Breast epithelium (tissue), 4 donors: ENCODE measurements at regions not wholly inside any gene's neighbourhood (a gene's known extent, or its start where the extent isn't known, plus 50 kb on each side); places are given as distances from the start of the nearest gene placed in this dataset.

Experiments used
- DNase-seq, 2 donors: peaks; one replicate each; pipeline ENCODE4 v3.0.0-alpha.2; 2019; ENCODE audit warnings: low spot score in 2 of 2
- H3K27ac ChIP-seq, 2 donors: fragments of 200-600 bp; sonication (generic) in 1 of 2; one replicate each; pipeline ENCODE4 v1.5.1; 2016 to 2019; ENCODE audit warnings: mild to moderate bottlenecking in 1 of 2
- H3K27me3 ChIP-seq, 2 donors: fragments of 200-600 bp; sonication (generic) in 1 of 2; one replicate each; pipeline versions ENCODE4 v1.5.1 to v1.6.0; 2017 to 2019; ENCODE audit warnings: control low read depth in 1 of 2, mild to moderate bottlenecking in 1 of 2
- H3K36me3 ChIP-seq: fragments of 200-600 bp; one replicate; pipeline ENCODE4 v1.5.1; 2019
- H3K4me1 ChIP-seq, 2 donors: fragments of 200-600 bp; sonication (generic); one replicate each; pipeline ENCODE4 v1.5.1; 2016 to 2019; ENCODE audit warnings: control low read depth in 1 of 2
- H3K4me3 ChIP-seq, 3 donors: fragments of 200-600 bp; sonication (generic); 1 replicate in 2 of 3; 2 replicates in 1 of 3; pipeline ENCODE4 v1.5.1; 2016 to 2019; ENCODE audit warnings: mild to moderate bottlenecking in 3 of 3, moderate library complexity in 2 of 3
- H3K9me3 ChIP-seq, 2 donors: fragments of 200-600 bp; sonication (generic) in 1 of 2; one replicate each; pipeline ENCODE4 v1.5.1; 2016 to 2019; ENCODE audit warnings: control low read depth in 1 of 2
- CTCF ChIP-seq, 3 donors: fragments of 450-650 bp; IDR thresholded peaks; one replicate each; pipeline ENCODE4 v1.5.1; 2016 to 2017; ENCODE audit warnings: antibody characterized with exemption in 3 of 3, mild to moderate bottlenecking in 3 of 3, moderate library complexity in 3 of 3
- POLR2A ChIP-seq: fragments of 450-650 bp; IDR thresholded peaks from one replicate; pipeline ENCODE4 v1.6.1; 2016; ENCODE audit warnings: antibody characterized with exemption, mild to moderate bottlenecking, moderate library complexity
- POLR2AphosphoS5 ChIP-seq, 3 donors: sonication (generic); formaldehyde crosslinking; IDR thresholded peaks; one replicate each; pipeline ENCODE4 v1.6.1; 2017; ENCODE audit warnings: antibody characterized with exemption in 3 of 3
- intact Hi-C: fragments of 100-400 bp; cut with DNase I; formaldehyde crosslinking; loops from one replicate; pipeline ENCODE4 v1.15.1; 2023; ENCODE audit warnings: low total_unique reads

- intact Hi-C loops, result no loop called here
These were observed 186.5 kb downstream of the LURAP1L start for GRCh38 chr9:12961276-12961809.

DNA sequence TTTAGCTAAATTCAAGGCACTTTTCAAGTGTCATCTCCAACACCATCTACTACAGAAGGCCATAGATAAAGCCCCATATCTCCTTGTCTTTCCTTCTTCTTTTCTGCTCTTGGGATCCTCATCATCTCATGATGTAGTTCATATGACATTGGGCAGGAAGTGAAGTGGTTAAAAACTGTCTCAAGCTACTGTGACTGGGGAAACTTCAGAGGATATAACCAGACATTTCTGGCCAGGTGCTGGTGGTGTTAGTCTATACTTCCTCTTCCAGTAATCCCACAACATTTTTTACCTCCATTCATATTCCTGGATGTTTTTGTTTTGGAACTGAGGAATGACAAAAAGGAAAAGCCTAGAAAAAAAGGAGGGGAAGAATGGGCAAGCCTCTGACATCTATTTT, 188.7 kb downstream of the LURAP1L start:
- DNase-seq, result no peak
- Histone ChIP-seq H3K9me3 (peaks cover 0 to under 1% of the 10 kb centered on the region in 2 donors), H3K4me1 (no peaks in the 10 kb centered on the region), H3K4me3 (no peak overlapping the region), H3K36me3 (no peaks in the 10 kb centered on the region), H3K27ac (no peak overlapping the region), H3K27me3 (no peaks in the 10 kb centered on the region)
- TF ChIP-seq POLR2AphosphoS5 (IDR thresholded peaks at IDR 0.05), result no peak
- TF ChIP-seq POLR2A, result no peak
- no peak for TF ChIP-seq CTCF (IDR thresholded peaks at IDR 0.05)
- intact Hi-C loops, result no loop called here

More at GRCh38 chr9:12961276-12961809, 186.5 kb downstream of the LURAP1L start:
- Histone ChIP-seq H3K27me3 (no peaks in the 10 kb centered on the region), H3K9me3 (peaks cover 0 to 7% of the 10 kb centered on the region in 2 donors), H3K4me1 (no peaks in the 10 kb centered on the region), H3K27ac (no peak overlapping the region), H3K36me3 (no peaks in the 10 kb centered on the region), H3K4me3 (no peak overlapping the region)
- TF ChIP-seq POLR2AphosphoS5 (IDR thresholded peaks at IDR 0.05) (no peak), POLR2A (no peak), CTCF (IDR thresholded peaks at IDR 0.05) (no peak)
- DNase-seq, result no peak

DNA sequence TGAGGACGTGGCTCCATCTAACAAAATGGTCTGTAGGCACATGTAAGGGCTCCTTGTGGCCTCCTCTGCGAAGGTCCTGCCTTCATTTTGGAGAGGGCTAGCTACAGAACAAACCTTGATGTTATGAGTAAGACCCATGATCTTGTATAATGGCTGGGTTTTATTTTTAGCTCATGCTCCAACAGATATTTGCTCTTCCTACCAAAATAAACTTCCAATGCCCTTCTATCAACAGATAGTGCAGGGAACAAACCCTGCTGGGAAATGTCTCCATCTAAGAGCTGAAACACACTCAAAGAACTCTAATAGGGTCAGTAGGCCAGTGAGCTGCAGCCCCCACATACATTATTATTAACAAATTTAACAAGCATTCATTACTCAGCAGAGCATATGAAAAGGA, 189.5 kb downstream of the LURAP1L start:
- H3K36me3 ChIP-seq, result no peaks in the 10 kb centered on the region
- no peak overlapping the region for H3K4me3 ChIP-seq
- TF ChIP-seq CTCF (IDR thresholded peaks at IDR 0.05) (no peak), POLR2A (no peak), POLR2AphosphoS5 (IDR thresholded peaks at IDR 0.05) (no peak)
- no peak for DNase-seq
- H3K27me3 ChIP-seq, result no peaks in the 10 kb centered on the region
- intact Hi-C loops, result no loop called here
- no peaks in the 10 kb centered on the region for H3K4me1 ChIP-seq
- H3K27ac ChIP-seq, result no peak overlapping the region
- H3K9me3 ChIP-seq, result no peaks in the 10 kb centered on the region

DNA sequence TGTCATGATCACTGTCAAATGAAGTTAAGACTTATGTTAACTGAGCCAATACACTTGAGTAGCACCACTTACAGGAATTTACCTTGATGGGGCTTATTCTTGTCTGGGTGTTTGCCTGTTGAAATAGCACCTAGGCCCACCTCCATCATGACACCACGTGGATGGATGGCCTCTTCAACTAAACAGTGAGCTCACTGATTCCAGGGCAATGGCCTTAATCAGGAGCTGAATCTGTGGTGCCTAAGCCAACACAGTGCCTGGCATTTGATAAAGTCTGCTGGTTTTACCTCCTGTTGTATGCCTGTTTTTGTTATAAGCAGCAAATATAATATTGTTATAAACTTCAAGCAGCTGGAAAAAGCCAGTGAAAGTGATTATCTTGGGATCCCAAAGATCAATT, 190.5 kb downstream of the LURAP1L start:
- no peak overlapping the region for H3K4me3 ChIP-seq
- H3K27me3 ChIP-seq, result no peaks in the 10 kb centered on the region
- no peak overlapping the region for H3K27ac ChIP-seq
- H3K9me3 ChIP-seq, result no peaks in the 10 kb centered on the region
- no peaks in the 10 kb centered on the region for H3K36me3 ChIP-seq
- intact Hi-C loops, result no loop called here
- no peak for TF ChIP-seq CTCF (IDR thresholded peaks at IDR 0.05)
- TF ChIP-seq POLR2A, result no peak
- TF ChIP-seq POLR2AphosphoS5 (IDR thresholded peaks at IDR 0.05), result no peak
- DNase-seq, result no peak
- no peaks in the 10 kb centered on the region for H3K4me1 ChIP-seq

DNA sequence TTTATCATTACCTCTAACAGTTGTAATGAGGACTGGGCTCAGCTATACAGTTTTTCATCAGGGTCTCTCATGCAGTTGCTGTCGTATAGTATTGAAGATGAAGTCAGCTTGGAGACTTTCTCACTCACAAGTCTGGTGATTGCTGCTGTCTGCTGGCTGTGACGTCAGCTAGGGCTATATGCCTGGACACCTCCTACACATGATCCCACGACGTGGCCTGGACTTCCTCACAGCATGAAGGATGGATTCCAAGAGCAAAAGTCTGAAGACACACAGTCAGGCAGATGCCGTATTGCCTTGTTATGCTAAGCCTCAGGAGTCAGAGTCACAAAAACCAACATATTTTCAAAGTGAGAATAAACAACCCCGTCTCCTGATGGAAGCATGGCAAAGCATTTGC, 193.3 kb downstream of the LURAP1L start:
- no peaks in the 10 kb centered on the region for H3K36me3 ChIP-seq
- no peak overlapping the region for H3K27ac ChIP-seq
- H3K9me3 ChIP-seq, result no peaks in the 10 kb centered on the region
- no peak for DNase-seq
- no peak overlapping the region for H3K4me3 ChIP-seq
- H3K4me1 ChIP-seq, result peaks cover 0 to 6% of the 10 kb centered on the region in 2 donors
- no peaks in the 10 kb centered on the region for H3K27me3 ChIP-seq
- intact Hi-C loops, result no loop called here
- TF ChIP-seq POLR2A, result no peak
- TF ChIP-seq CTCF (IDR thresholded peaks at IDR 0.05), result no peak
- no peak for TF ChIP-seq POLR2AphosphoS5 (IDR thresholded peaks at IDR 0.05)
